GM18499 (cell line): ENCODE measurements at regions not wholly inside any gene's neighbourhood (a gene's known extent, or its start where the extent isn't known, plus 50 kb on each side); places are given as distances from the start of the nearest gene placed in this dataset.

Experiments
- ATAC-seq: cut with Tn5 transposase; IDR thresholded peaks from one replicate; pipeline ENCODE4 v1.9.1; 2021; ENCODE audit warnings: moderate number of reproducible peaks; ENCODE audit not compliant: insufficient read depth, unreplicated experiment

- no peak for ATAC-seq
Measured at GRCh38 chr5:117246424-117246823, 671.8 kb upstream of the SEMA6A start.

- ATAC-seq: no peak
Measured at GRCh38 chr5:117245130-117245529, 670.5 kb upstream of the SEMA6A start.

- no peak for ATAC-seq
Measured at GRCh38 chr5:117242028-117242427, 667.4 kb upstream of the SEMA6A start.

GRCh38 chr5:117236941-117237340 lies 662.3 kb upstream of the SEMA6A start:
- ATAC-seq: no peak

- ATAC-seq: no peak
Measured at GRCh38 chr5:117235786-117236185, 661.2 kb upstream of the SEMA6A start.

- no peak for ATAC-seq
Measured at GRCh38 chr5:117230375-117230774, 655.8 kb upstream of the SEMA6A start.

- no peak for ATAC-seq
Measured at GRCh38 chr5:117220730-117221129, 646.1 kb upstream of the SEMA6A start.

- no peak for ATAC-seq
Measured at GRCh38 chr5:117218789-117219188, 644.2 kb upstream of the SEMA6A start.

GRCh38 chr5:117212866-117213265 lies 638.2 kb upstream of the SEMA6A start:
- ATAC-seq: no peak

GRCh38 chr5:117210796-117211195 lies 636.2 kb upstream of the SEMA6A start:
- no peak for ATAC-seq

GRCh38 chr5:117209479-117209878 lies 634.9 kb upstream of the SEMA6A start:
- ATAC-seq: no peak

- ATAC-seq: no peak
Measured at GRCh38 chr5:117207088-117207668, 632.6 kb upstream of the SEMA6A start.

GRCh38 chr5:117205894-117206293 lies 631.3 kb upstream of the SEMA6A start:
- ATAC-seq: no peak

GRCh38 chr5:117204926-117205869 lies 630.6 kb upstream of the SEMA6A start:
- no peak for ATAC-seq

- no peak for ATAC-seq
Measured at GRCh38 chr5:117204404-117204803, 629.8 kb upstream of the SEMA6A start.

- ATAC-seq: no peak
Measured at GRCh38 chr5:117203584-117203983, 629.0 kb upstream of the SEMA6A start.

- no peak for ATAC-seq
Measured at GRCh38 chr5:117201001-117201400, 626.4 kb upstream of the SEMA6A start.

- ATAC-seq: no peak
Measured at GRCh38 chr5:117195076-117195475, 620.5 kb upstream of the SEMA6A start.

- no peak for ATAC-seq
Measured at GRCh38 chr5:117191251-117191650, 616.6 kb upstream of the SEMA6A start.

- no peak for ATAC-seq
Measured at GRCh38 chr5:117189784-117190183, 615.2 kb upstream of the SEMA6A start.

GRCh38 chr5:117188211-117188610 lies 613.6 kb upstream of the SEMA6A start:
- ATAC-seq: no peak

GRCh38 chr5:117186751-117187150 lies 612.1 kb upstream of the SEMA6A start:
- ATAC-seq: no peak
